GM18505 (cell line): ENCODE measurements at regions not wholly inside any gene's neighbourhood (a gene's known extent, or its start where the extent isn't known, plus 50 kb on each side); places are given as distances from the start of the nearest gene placed in this dataset.
"Not testable (repeated sequence)": the region's sequence is repeated elsewhere in the genome, so short reads cannot be mapped to it uniquely, and the experiment has no call there.

Source experiments
- ATAC-seq: cut with Tn5 transposase; IDR thresholded peaks from one replicate; pipeline ENCODE4 v1.9.1; 2021; ENCODE audit not compliant: unreplicated experiment
- POLR2A ChIP-seq: IDR thresholded peaks from 4 replicates; pipeline ENCODE4 v1.6.1; 2011; ENCODE audit warnings: borderline replicate concordance; ENCODE audit not compliant: insufficient read depth, insufficient read length; ENCODE audit errors: extremely low read depth

GRCh38 chrX:125424536-125424935 lies 104.9 kb downstream of the TEX13C start:
- TF ChIP-seq POLR2A = no peak
- no peak for ATAC-seq

GRCh38 chrX:125436855-125437254 lies 117.2 kb downstream of the TEX13C start:
- no peak for ATAC-seq
- no peak for TF ChIP-seq POLR2A

- no peak for ATAC-seq
- no peak for TF ChIP-seq POLR2A
Observed at GRCh38 chrX:125439194-125439849, 119.7 kb downstream of the TEX13C start.

- no peak for ATAC-seq
- no peak for TF ChIP-seq POLR2A
Observed at GRCh38 chrX:125444659-125445058, 125.0 kb downstream of the TEX13C start.

GRCh38 chrX:125475482-125475881 lies 155.8 kb downstream of the TEX13C start:
- TF ChIP-seq POLR2A = no peak

GRCh38 chrX:125492439-125492838 lies 172.8 kb downstream of the TEX13C start:
- no peak for ATAC-seq
- TF ChIP-seq POLR2A = no peak

More at GRCh38 chrX:125475482-125475881, 155.8 kb downstream of the TEX13C start:
- no peak for ATAC-seq

- not testable (repeated sequence) for ATAC-seq
Observed at GRCh38 chrX:125493004-125493403, 173.3 kb downstream of the TEX13C start.

- no peak for TF ChIP-seq POLR2A
- no peak for ATAC-seq
Observed at GRCh38 chrX:125497667-125498066, 178.0 kb downstream of the TEX13C start.

- ATAC-seq = no peak
- no peak for TF ChIP-seq POLR2A
Observed at GRCh38 chrX:125503769-125504168, 184.1 kb downstream of the TEX13C start.

- ATAC-seq = no peak
- no peak for TF ChIP-seq POLR2A
Observed at GRCh38 chrX:125505207-125505606, 185.5 kb downstream of the TEX13C start.

- no peak for TF ChIP-seq POLR2A
- no peak for ATAC-seq
Observed at GRCh38 chrX:125507119-125507518, 187.4 kb downstream of the TEX13C start.

- no peak for ATAC-seq
- TF ChIP-seq POLR2A = no peak
Observed at GRCh38 chrX:125520029-125520428, 200.4 kb downstream of the TEX13C start.

- no peak for ATAC-seq
- TF ChIP-seq POLR2A = no peak
Observed at GRCh38 chrX:125522752-125523151, 203.1 kb downstream of the TEX13C start.

- no peak for ATAC-seq
- no peak for TF ChIP-seq POLR2A
Observed at GRCh38 chrX:125532411-125533089, 212.9 kb downstream of the TEX13C start.

GRCh38 chrX:125533352-125533751 lies 213.7 kb downstream of the TEX13C start:
- no peak for ATAC-seq
- no peak for TF ChIP-seq POLR2A

- TF ChIP-seq POLR2A = no peak
- no peak for ATAC-seq
Observed at GRCh38 chrX:125544031-125544660, 224.5 kb downstream of the TEX13C start.
